ENCODE measurements at regions not wholly inside any gene's neighbourhood (a gene's known extent, or its start where the extent isn't known, plus 50 kb on each side); places are given as distances from the start of the nearest gene placed in this dataset.
"Not testable (repeated sequence)": the region's sequence is repeated elsewhere in the genome, so short reads cannot be mapped to it uniquely, and the experiment has no call there.

DNA sequence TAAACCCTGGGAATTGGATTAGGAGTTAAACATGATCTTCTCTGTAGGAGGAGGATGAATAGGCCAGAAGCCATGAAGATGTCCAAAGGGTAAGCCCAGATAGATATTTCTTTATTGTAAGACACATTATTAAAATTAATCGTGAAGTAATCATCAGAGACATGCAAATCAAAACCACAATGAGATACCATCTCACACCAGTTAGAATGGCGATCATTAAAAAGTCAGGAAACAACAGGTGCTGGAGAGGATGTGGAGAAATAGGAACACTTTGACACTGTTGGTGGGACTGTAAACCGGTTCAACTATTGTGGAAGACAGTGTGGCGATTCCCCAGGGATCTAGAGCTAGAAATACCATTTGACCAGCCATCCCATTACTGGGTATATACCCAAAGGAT is 741.2 kb upstream of the ZNF608 start:
- H3K36me3 Mint-ChIP-seq; H3K4me3 Mint-ChIP-seq; DNase-seq; H3K27me3 Mint-ChIP-seq; intact Hi-C loops (cut with micrococcal nuclease); H3K27ac Mint-ChIP-seq; POLR2A ChIA-PET; CTCF ChIA-PET; H3K4me1 Mint-ChIP-seq (ENCODE audit: low read depth): not testable (repeated sequence)
- H3K9me3 Mint-ChIP-seq: peaks cover 16% of the 10 kb centered on the region

DNA sequence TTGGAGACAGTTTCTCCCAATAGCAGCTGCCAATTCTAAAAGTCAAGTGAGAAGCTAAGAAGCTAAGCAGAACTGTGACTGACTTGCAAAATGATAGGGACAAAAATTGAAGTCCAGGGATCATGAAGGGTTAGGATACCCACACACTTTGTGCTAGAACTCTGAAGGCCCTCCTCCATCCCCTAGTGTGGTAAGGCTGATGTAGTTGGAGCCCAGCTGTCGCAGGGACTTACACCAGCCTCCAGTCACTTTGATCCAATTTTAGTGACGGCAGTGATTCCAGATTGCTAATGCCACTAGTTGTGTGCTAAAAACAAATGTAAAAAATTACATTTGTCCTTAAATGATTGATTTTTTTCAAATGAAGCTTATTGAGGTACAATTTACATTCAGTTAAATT is 742.7 kb upstream of the ZNF608 start:
- Mint-ChIP-seq H3K27ac (no peak overlapping the region), H3K4me1 (ENCODE audit: low read depth) (no peaks in the 10 kb centered on the region), H3K27me3 (no peaks in the 10 kb centered on the region), H3K9me3 (peaks cover 16% of the 10 kb centered on the region), H3K36me3 (no peaks in the 10 kb centered on the region), H3K4me3 (no peak overlapping the region)
- POLR2A ChIA-PET: no interaction called here
- CTCF ChIA-PET: no interaction called here
- intact Hi-C loops (cut with micrococcal nuclease): no loop called here
- DNase-seq: no peak

DNA sequence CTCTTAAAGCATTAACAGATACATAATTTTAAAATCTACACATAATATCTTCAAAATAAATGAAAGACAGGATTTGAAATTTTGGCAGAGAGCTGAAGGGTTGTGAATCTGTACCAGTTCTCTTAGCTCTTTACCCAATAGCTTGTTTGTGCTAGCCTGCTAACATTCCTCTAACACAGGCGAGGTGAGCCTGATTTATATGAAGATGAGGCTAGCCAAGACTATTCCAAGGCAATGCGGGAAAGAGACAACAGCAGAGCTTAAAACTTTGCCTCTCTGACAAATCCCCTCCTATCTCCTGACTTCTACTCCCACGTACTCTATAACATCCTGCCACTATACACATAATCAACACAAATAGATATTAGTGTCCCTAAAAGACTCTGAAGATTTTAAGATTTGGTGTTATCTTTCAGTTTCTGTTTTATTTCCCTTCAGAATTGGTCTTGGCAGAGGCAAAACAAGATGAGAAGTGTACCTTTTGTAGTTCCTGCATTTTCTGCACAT is 745.6 kb upstream of the ZNF608 start:
- H3K27ac Mint-ChIP-seq: no peak overlapping the region
- H3K4me1 Mint-ChIP-seq (ENCODE audit: low read depth): no peaks in the 10 kb centered on the region
- no peaks in the 10 kb centered on the region for H3K36me3 Mint-ChIP-seq
- POLR2A ChIA-PET: no interaction called here
- H3K4me3 Mint-ChIP-seq: no peak overlapping the region
- no peaks in the 10 kb centered on the region for H3K27me3 Mint-ChIP-seq
- peaks cover 16% of the 10 kb centered on the region for H3K9me3 Mint-ChIP-seq
- intact Hi-C loops (cut with micrococcal nuclease): no loop called here
- no peak for DNase-seq
- CTCF ChIA-PET: no interaction called here

DNA sequence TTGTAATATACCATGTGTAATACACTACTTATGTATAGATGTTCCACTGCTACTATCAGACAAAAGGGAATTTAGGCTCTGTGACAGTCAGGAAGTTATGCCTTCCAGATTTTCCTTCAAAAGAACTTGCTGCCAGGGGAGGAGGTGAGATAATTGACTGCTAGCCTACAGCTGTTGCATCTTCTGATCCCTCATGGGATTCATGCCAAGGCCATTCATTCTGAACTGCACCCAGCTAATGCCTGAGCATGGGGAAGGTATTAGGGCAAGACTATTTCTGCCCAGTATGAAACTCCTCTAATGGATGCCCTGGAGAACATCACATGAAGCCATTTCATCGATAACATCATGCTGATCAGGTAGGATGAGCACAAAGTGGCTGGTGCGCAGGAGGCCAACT is 746.5 kb upstream of the ZNF608 start:
- no peaks in the 10 kb centered on the region for H3K27me3 Mint-ChIP-seq
- POLR2A ChIA-PET: no interaction called here

DNA sequence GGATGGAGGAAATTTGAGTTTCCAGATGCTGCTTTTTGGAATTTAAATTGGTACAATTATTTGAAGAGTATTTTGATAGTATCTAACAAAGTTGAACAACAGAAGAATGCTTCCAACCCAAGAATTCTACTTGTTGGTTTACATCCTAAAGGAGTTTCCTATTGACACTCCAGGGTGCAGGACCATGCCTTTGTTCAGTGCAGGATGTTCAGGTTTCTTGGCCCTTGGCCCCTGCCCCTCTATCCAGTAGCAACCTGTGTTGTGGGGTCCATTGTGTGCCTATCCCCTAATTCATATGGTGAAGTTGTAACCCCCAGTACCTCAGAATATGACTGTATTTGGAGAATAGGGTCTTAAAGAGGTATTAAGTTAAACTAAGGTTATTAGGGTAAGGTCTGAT is 750.0 kb upstream of the ZNF608 start:
- H3K36me3 Mint-ChIP-seq: no peaks in the 10 kb centered on the region
- no peaks in the 10 kb centered on the region for H3K27me3 Mint-ChIP-seq
- DNase-seq: no peak
- ChIA-PET CTCF (no interaction called here), POLR2A (no interaction called here)
- no peak overlapping the region for H3K27ac Mint-ChIP-seq
- no peak overlapping the region for H3K4me3 Mint-ChIP-seq
- intact Hi-C loops (cut with micrococcal nuclease): no loop called here
- no peaks in the 10 kb centered on the region for H3K4me1 Mint-ChIP-seq (ENCODE audit: low read depth)
- peaks cover 8% of the 10 kb centered on the region for H3K9me3 Mint-ChIP-seq

More for the DNA sequence above, 746.5 kb upstream of the ZNF608 start:
- no peaks in the 10 kb centered on the region for H3K36me3 Mint-ChIP-seq
- H3K4me1 Mint-ChIP-seq (ENCODE audit: low read depth): no peaks in the 10 kb centered on the region
- H3K4me3 Mint-ChIP-seq: no peak overlapping the region
- DNase-seq: no peak
- CTCF ChIA-PET: no interaction called here
- intact Hi-C loops (cut with micrococcal nuclease): no loop called here
- peaks cover 9% of the 10 kb centered on the region for H3K9me3 Mint-ChIP-seq
- H3K27ac Mint-ChIP-seq: no peak overlapping the region

DNA sequence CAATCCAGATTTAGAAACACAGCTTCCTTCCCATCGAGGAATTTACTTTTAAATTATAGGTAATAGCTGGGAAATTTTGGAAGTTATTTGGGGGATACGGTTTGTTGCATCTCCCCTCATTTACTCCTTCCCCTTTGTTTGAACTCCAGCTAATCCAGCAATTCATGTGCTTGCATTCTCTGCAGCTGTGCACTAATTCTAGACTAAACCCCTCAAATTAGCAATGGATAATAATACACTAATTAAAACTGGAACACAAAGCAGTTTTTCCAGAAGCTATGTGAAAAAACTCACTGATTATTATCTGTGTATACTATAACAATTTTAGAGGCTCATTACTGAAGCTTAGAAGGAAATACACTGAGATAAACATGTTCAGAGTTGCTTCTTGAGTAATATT is 751.2 kb upstream of the ZNF608 start:
- H3K27ac Mint-ChIP-seq: no peak overlapping the region

DNA sequence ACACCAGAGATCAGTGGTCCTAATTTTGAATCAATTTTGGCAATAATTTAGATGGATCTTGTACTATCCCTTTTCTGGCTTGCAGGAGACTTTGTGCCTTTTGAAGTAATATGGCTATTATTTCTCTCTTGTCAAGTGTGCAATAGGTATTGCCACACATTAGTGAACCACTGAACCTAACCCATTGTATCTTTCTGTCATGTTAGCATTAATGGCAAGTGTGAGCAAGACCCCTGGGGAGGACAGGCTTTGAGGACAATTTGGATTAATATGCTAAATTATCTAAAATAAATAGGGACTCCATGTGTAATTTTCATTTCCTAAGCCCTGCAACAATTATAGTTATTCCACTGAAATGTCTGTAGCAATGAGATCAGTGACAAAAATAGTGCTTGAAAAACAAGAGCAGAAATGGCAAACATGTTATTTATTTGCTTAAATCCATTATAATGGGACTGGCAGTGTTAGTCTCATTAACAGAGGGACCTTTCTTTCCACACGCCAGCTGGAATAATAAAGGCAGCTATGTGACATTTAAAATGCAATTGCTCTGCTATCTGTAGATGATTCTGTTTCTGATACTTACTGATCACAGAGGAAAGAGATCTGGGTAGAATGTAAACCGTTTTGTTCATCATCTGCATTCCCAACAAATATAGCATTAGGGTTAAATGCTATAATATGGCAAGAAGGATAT is 753.3 kb upstream of the ZNF608 start:
- no peak for DNase-seq
- intact Hi-C loops (cut with micrococcal nuclease): no loop called here
- Mint-ChIP-seq H3K36me3 (no peaks in the 10 kb centered on the region), H3K4me3 (no peak overlapping the region), H3K4me1 (ENCODE audit: low read depth) (no peaks in the 10 kb centered on the region), H3K27ac (no peak overlapping the region), H3K9me3 (peaks cover 10% of the 10 kb centered on the region), H3K27me3 (no peaks in the 10 kb centered on the region)
- POLR2A ChIA-PET: no interaction called here
- CTCF ChIA-PET: no interaction called here

More for the DNA sequence above, 751.2 kb upstream of the ZNF608 start:
- ChIA-PET POLR2A (interaction anchor here (0.7 kb wide), 1 partner anchor 158 kb away, joined by 3 read pairs; no protein-coding TSS in a partner anchor), CTCF (no interaction called here)
- DNase-seq: no peak
- Mint-ChIP-seq H3K9me3 (peaks cover 7% of the 10 kb centered on the region), H3K27me3 (no peaks in the 10 kb centered on the region), H3K36me3 (no peaks in the 10 kb centered on the region), H3K4me3 (no peak overlapping the region), H3K4me1 (ENCODE audit: low read depth) (no peaks in the 10 kb centered on the region)
- intact Hi-C loops (cut with micrococcal nuclease): no loop called here

DNA sequence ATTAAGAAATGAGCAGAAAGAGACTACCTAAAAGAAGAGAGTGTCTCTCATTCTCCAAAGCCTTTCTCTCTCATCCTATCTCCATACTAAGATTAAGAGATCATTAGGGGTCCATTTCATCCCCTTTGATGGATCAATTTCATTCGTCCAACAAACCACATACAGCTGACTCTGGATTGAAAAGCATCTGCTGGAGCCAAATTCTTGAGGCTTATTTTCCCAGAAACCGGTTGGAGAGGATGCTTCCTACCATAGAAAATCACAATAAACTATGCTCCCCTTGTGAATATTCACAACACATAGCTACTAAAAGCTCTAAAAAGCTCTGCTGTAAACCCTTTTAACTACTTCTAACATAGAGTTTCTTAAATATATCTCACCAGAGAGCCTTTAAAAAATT is 755.0 kb upstream of the ZNF608 start:
- intact Hi-C loops (cut with micrococcal nuclease): no loop called here
- Mint-ChIP-seq H3K9me3 (peaks cover 12% of the 10 kb centered on the region), H3K4me1 (ENCODE audit: low read depth) (no peaks in the 10 kb centered on the region), H3K27me3 (no peaks in the 10 kb centered on the region), H3K27ac (no peak overlapping the region), H3K36me3 (no peaks in the 10 kb centered on the region), H3K4me3 (no peak overlapping the region)
- ChIA-PET CTCF (no interaction called here), POLR2A (no interaction called here)
- no peak for DNase-seq

DNA sequence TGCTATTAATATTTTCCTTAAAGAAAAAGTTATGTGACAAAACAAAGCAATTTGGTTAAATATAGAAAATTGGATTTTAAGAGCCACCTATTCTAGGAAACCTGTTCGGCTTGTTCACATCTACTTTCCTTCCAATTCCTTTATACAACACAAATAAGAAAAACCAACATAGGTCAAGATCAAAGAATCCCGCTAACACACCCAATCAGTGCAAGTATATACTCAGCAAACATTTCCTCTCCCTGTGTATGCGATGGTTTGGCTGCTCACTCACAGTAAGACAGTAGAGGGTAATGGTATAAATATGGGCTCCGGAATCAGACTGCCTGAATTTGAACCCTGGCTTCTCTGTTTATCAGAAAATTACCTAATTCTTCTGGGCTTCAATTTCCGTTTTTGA is 757.5 kb upstream of the ZNF608 start:
- H3K9me3 Mint-ChIP-seq: peaks cover 13% of the 10 kb centered on the region
- H3K36me3 Mint-ChIP-seq: no peaks in the 10 kb centered on the region
- H3K4me1 Mint-ChIP-seq (ENCODE audit: low read depth): no peaks in the 10 kb centered on the region
- H3K27me3 Mint-ChIP-seq: no peaks in the 10 kb centered on the region
- H3K27ac Mint-ChIP-seq: no peak overlapping the region
- intact Hi-C loops (cut with micrococcal nuclease): no loop called here
- no peak for DNase-seq
- POLR2A ChIA-PET: no interaction called here
- CTCF ChIA-PET: no interaction called here
- no peak overlapping the region for H3K4me3 Mint-ChIP-seq

DNA sequence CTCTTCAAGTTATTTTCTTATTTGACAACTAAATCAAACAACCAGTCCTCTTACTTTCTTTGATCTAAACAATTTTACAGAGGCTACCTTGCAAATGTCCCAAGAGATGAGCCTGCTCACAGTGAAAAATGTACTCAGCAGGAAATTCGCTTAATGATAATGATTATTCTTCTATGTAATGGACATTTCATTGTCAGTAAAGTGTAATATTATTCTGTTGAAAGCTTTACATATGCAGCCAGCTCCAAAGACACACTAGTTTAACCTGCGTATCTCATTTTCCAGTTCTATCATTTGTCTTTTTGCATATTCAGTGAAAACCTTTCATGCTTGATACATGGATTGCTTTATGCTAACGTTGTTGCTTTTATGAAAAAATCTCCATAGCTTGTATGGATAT is 758.7 kb upstream of the ZNF608 start:
- Mint-ChIP-seq H3K36me3 (no peaks in the 10 kb centered on the region), H3K27me3 (no peaks in the 10 kb centered on the region), H3K27ac (no peak overlapping the region), H3K4me1 (ENCODE audit: low read depth) (no peaks in the 10 kb centered on the region), H3K9me3 (peaks cover 15% of the 10 kb centered on the region), H3K4me3 (no peak overlapping the region)
- no peak for DNase-seq
- ChIA-PET POLR2A (no interaction called here), CTCF (no interaction called here)
- intact Hi-C loops (cut with micrococcal nuclease): no loop called here

DNA sequence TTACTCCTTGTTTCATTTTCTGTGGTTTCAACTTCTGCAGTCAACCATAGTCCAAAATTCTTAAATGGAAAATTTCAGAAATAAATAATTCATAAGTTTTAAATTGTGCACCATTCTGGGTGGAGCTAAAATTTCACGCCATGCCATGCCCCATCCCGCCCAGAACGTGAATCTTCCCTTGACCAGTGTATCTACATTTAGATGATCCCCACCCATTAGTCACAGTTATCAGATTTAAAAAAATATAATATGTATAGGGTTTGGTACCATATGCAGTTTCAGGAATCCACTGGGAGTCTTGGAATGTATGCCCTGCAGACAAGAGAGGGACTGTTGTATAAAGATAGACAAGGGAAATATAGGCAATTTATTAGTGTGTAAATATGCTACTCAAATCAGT is 759.7 kb upstream of the ZNF608 start:
- H3K36me3 Mint-ChIP-seq: no peaks in the 10 kb centered on the region
- intact Hi-C loops (cut with micrococcal nuclease): no loop called here
- peaks cover 15% of the 10 kb centered on the region for H3K9me3 Mint-ChIP-seq
- POLR2A ChIA-PET: no interaction called here
- H3K4me3 Mint-ChIP-seq: no peak overlapping the region
- CTCF ChIA-PET: no interaction called here
- H3K4me1 Mint-ChIP-seq (ENCODE audit: low read depth): no peaks in the 10 kb centered on the region
- H3K27me3 Mint-ChIP-seq: no peaks in the 10 kb centered on the region
- no peak overlapping the region for H3K27ac Mint-ChIP-seq
- no peak for DNase-seq

DNA sequence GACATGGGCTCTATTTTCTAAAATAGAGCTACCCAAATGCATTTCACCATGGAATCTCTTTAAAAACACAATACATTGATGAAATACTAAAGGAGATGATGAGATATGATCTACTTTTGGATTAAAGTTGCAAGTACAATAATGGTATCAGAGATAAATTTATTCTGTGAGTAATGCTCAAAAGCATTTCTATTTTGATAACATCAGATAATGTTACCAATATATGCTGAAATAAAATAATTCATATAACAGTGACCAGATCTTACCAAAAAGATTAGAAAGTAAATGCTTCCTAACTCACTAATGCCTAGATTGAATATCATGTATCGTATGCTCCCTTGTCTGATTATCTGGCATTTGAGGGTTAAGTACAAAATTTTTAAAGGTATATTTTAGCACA is 761.8 kb upstream of the ZNF608 start:
- Mint-ChIP-seq H3K4me1 (ENCODE audit: low read depth) (no peaks in the 10 kb centered on the region), H3K27ac (no peak overlapping the region), H3K27me3 (no peaks in the 10 kb centered on the region), H3K9me3 (peaks cover 16% of the 10 kb centered on the region), H3K4me3 (no peak overlapping the region), H3K36me3 (no peaks in the 10 kb centered on the region)
- ChIA-PET POLR2A (no interaction called here), CTCF (no interaction called here)
- intact Hi-C loops (cut with micrococcal nuclease): no loop called here
- no peak for DNase-seq

DNA sequence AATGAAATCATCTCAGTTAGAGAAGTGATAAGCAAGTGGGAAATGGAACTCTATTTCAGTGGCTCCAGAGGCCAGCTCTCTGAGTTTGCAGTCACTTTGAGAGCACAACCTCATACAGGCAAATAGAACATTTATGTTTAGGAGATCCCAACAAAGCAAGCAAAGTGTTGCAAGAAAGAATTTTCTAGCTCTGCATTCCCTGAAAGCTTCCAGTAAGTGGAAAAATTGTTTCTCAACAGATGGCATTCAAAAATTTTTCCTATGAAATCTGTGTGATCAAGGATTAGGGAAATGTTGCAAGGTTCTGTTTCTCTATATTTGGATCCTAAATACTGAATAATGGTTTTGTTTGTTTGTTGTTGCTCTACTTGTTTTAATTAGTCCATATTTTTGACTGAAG is 764.2 kb upstream of the ZNF608 start:
- CTCF ChIA-PET: no interaction called here
- POLR2A ChIA-PET: no interaction called here
- H3K9me3 Mint-ChIP-seq: peaks cover 14% of the 10 kb centered on the region

More for the DNA sequence above, 764.2 kb upstream of the ZNF608 start:
- no peaks in the 10 kb centered on the region for H3K4me1 Mint-ChIP-seq (ENCODE audit: low read depth)
- intact Hi-C loops (cut with micrococcal nuclease): no loop called here
- no peak overlapping the region for H3K27ac Mint-ChIP-seq
- H3K27me3 Mint-ChIP-seq: no peaks in the 10 kb centered on the region
- no peaks in the 10 kb centered on the region for H3K36me3 Mint-ChIP-seq
- no peak overlapping the region for H3K4me3 Mint-ChIP-seq
- no peak for DNase-seq

Measured in activated CD4-positive, alpha-beta memory T cell treated with anti-CD3 and anti-CD28 coated beads for 36 hours (primary cell).